Kidney epithelial cell (primary cell): ENCODE measurements at regions not wholly inside any gene's neighbourhood (a gene's known extent, or its start where the extent isn't known, plus 50 kb on each side); places are given as distances from the start of the nearest gene placed in this dataset.

Experiments
- DNase-seq: peaks from one replicate; pipeline ENCODE4 v3.0.0-alpha.2; 2010; ENCODE audit warnings: low read depth
- H3K27me3 ChIP-seq: 2 replicates; pipeline ENCODE4 v1.6.0; 2011; ENCODE audit warnings: low read length; ENCODE audit not compliant: control insufficient read depth, insufficient read depth
- H3K36me3 ChIP-seq: 2 replicates; pipeline ENCODE4 v1.5.1; 2011; ENCODE audit warnings: low read length; ENCODE audit not compliant: control insufficient read depth, insufficient read depth
- H3K4me3 ChIP-seq: 2 replicates; pipeline ENCODE4 v1.5.1; 2011; ENCODE audit warnings: low read depth, mild to moderate bottlenecking, control low read depth, low read length
- CTCF ChIP-seq: IDR thresholded peaks from 2 replicates; pipeline ENCODE4 v1.5.1; 2011; ENCODE audit warnings: mild to moderate bottlenecking, moderate library complexity, low read length, control low read depth, inconsistent platforms; ENCODE audit not compliant: insufficient read depth, poor library complexity, severe bottlenecking

DNA sequence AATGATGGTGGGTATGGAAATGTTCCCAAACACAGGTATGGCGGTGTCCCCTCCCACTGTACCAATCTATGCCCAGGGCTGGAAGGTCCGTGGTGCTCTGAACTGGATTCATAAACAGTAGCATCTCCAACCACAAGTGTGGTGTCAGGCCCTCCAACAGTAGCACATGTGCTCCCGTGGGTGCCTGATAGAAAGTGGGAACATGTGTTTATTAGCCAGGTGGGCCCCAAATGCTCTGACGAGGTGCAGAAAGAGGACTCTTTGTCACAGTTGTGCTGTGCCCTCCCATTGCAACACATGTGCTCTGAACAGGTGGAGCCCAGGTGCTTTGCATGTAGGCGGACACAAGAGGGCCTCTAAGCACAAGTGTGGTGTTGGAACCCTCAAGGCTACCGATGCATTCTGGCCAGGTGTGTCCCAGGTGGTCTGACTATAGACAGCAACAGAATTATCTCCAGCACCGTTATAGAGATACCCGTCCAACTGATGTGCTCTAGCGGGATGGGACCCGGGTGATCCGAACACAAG lies 75.4 kb upstream of the ZNF30 start:
- Histone ChIP-seq H3K27me3 (no peaks in the 10 kb centered on the region), H3K36me3 (no peaks in the 10 kb centered on the region), H3K4me3 (no peak overlapping the region)
- no peak for DNase-seq
- no peak for TF ChIP-seq CTCF

DNA sequence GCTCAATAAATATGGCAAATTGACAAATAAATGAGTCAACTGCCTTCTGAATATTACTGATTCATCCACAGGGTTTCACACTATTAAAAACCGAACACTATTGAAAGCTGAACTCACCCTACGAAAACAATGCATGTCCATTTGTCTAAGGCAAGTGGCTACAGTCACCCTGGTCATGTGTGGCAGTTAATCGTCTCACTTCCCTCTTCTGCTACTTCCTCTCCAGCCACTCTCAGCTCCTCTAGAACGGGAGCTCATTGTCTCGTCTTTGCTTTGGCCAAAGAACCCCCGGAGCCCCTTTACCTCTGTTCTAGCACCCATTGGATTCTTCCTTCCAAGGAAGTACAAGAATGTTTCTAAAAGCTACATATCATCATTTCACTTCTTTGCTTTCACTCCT lies 74.4 kb upstream of the ZNF599 start:
- no peak for TF ChIP-seq CTCF

DNA sequence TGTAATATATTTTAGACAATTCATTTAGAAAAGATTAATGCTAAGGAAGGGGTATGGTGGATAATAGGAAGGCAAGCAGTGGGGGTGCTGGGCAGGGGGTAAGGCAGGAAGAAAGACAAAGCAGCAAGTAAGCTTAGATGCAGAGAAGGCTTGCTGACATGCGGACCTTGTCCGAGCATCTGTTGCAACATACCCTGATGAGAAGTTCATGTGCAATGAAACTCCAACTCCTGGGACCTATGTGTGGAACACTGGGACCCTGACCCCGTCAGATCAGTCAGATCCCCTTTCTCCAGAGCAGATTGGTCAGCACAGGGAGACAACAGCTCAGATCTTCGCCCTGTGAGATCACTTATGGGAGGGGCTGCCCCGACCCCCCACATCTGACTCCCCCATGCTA lies 71.3 kb upstream of the ZNF599 start:
- DNase-seq: no peak
- TF ChIP-seq CTCF: no peak
- Histone ChIP-seq H3K36me3 (no peaks in the 10 kb centered on the region), H3K27me3 (peaks cover 2% of the 10 kb centered on the region), H3K4me3 (no peak overlapping the region)

More for the DNA sequence above, 74.4 kb upstream of the ZNF599 start:
- Histone ChIP-seq H3K27me3 (no peaks in the 10 kb centered on the region), H3K36me3 (no peaks in the 10 kb centered on the region), H3K4me3 (no peak overlapping the region)
- no peak for DNase-seq

DNA sequence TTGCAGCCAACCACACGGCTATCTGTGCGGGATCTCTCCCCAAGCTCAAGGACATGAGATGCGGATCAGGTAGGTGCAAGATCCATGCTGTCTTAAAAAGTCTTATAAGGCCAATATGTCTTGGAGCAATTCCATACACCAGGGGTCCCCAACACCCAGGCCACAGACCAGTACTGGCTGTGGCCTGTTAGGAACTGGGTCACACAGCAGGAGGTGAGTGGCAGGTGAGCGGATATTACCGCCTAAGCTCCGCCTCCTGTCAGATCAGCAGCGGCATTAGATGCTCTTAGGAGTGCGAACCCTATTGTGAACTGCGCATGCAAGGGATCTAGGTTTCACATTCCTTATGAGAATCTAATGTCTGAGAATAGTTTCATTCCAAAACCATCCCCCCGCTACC lies 68.8 kb upstream of the ZNF599 start:
- no peaks in the 10 kb centered on the region for H3K36me3 ChIP-seq
- no peak for DNase-seq
- H3K4me3 ChIP-seq: no peak overlapping the region
- TF ChIP-seq CTCF: no peak
- H3K27me3 ChIP-seq: peaks cover 11% of the 10 kb centered on the region

DNA sequence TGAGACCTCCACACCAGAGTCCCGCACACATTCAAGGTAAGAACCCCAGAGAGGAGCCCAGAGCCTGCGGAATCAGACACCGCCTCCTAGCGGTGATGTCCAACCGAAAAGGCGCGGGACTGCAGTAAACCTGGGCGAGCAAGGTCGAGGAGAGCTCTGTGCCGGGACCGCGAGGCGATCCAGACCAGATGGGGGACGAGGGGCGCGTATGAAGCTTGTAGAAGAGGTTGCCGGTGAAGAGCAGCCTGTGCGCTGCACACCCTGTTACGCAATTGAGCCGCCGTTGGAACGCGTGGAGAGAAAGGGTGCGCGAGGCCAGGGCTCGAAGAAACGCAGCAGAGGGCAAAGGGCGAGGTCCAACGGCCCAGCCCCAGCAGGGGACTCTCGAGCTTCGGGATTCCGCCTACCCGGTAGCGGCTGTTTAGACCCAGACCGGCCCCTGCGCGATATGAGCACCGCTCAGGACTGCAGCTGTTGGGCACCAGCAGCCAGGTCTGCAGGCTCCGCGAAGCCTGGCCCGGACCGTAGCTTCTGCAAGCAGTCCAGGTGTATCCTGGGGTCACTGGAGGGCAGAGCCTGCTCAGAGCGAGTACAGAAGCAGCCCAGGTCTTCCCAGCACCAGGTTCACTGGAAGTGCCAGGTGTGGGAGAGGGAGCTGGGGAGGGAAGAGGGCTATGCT lies 65.9 kb upstream of the ZNF599 start:
- TF ChIP-seq CTCF: peak; percentile 21
- H3K4me3 ChIP-seq: no peak overlapping the region

DNA sequence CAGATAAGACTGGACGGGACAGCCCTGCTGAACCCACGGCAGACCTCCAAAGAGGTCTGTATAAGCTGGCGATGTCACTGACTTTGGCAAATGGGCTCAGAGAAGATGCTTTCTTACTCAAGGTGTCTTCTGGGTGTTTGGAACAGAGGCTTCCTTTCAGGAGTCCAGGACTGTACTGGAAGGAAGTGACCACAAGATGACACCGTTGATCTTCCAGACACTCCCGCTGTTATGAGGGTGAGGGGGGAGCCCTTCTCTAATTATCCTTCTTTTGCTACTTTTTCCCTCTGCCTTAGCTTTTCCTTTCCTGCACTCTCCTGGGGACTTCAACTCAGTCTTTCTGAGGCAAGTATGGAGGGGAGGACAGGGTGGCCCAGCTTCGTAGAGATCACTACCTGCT lies 65.2 kb upstream of the ZNF599 start:
- no peaks in the 10 kb centered on the region for H3K36me3 ChIP-seq
- no peak for DNase-seq
- peaks cover 11% of the 10 kb centered on the region for H3K27me3 ChIP-seq
- no peak overlapping the region for H3K4me3 ChIP-seq
- no peak for TF ChIP-seq CTCF

More for the DNA sequence above, 65.9 kb upstream of the ZNF599 start:
- no peak for DNase-seq
- Histone ChIP-seq H3K36me3 (no peaks in the 10 kb centered on the region), H3K27me3 (peaks cover 11% of the 10 kb centered on the region)
